ENCODE measurements at regions not wholly inside any gene's neighbourhood (a gene's known extent, or its start where the extent isn't known, plus 50 kb on each side); places are given as distances from the start of the nearest gene placed in this dataset.

DNA sequence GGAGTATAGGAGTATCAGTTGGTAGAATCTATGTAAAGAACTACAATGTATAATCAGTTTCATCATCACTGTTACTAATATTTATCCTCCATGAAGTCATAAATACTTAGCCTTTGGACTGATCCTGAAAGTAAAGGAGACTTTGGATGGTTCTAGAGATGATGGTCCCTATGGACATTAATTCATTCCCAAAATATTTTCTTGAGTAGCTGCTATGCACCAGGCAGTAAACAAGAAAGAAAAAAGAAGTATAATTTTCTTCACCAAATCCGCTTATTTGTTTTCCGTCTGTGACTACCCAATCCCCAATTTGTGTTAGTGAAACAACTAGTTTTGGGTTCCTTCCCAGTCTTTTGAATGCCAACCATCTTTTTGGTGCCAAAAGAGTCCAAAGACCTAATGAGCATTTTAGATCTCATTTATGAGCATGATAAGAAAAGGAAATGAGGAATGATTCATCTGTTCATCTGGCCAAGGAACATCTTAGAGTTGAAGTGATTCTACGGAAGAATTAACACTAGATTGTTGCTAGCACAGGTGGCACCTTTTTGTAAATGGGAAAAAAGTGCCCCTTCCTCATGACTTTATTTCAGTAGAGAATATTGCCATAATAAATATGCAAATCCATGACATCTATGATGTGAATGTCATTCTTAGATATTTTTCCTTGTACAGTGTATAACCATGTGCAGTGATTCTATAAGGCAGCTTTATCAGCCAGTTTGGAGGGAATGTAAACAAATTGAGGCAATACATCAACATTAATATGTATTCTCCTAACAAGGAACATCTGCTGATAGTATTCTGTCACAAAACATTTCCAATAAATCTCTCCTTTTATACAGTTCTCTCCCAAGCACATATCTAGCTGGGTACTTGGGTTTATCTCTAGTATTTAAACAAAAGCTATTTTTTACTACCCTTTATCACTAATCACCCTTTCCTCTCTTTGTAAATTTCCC, 85.1 kb upstream of the CCDC91 start:
- H2AFZ ChIP-seq (ENCODE audit: low read depth, low read length, poor library complexity, severe bottlenecking), result no peak overlapping the region
- no peaks in the 10 kb centered on the region for H4K20me1 ChIP-seq (ENCODE audit: insufficient read depth)
- no peak overlapping the region for H3K4me3 ChIP-seq (replicated peaks in 1 of 2; ENCODE audit: low read depth in 1 of 2, low read length in 2 of 2)
- no peaks in the 10 kb centered on the region for H3K27me3 ChIP-seq (ENCODE audit: insufficient read depth, low read length)
- intact Hi-C loops (cut with micrococcal nuclease), result no loop called here
- no TSS peak for BruUV-seq (replicated peaks)
- no peaks in the 10 kb centered on the region for H3K9me2 ChIP-seq (ENCODE audit: insufficient read depth)
- H3K9ac ChIP-seq (ENCODE audit: low read length), result no peak overlapping the region
- no peak overlapping the region for H3K4me2 ChIP-seq (ENCODE audit: low read length)
- no peak for DNase-seq (ENCODE audit: low read depth, low spot score)
- H3K4me1 ChIP-seq (ENCODE audit: control insufficient read depth in 1 of 2, insufficient read depth in 2 of 2, low read length in 2 of 2), result no peaks in the 10 kb centered on the region
- no peak for ATAC-seq
- ChIA-PET CTCF (no interaction called here), RAD21 (ENCODE audit: low non-redundant PET in 1 of 2, low total read pairs in 2 of 2, uncharacterized antibody in 2 of 2, unreplicated experiment in 2 of 2) (no interaction called here), POLR2A (no interaction called here)
- no peak overlapping the region for H3K27ac ChIP-seq (ENCODE audit: low read depth, low read length)
- no peaks in the 10 kb centered on the region for H3K36me3 ChIP-seq (ENCODE audit: control insufficient read depth in 1 of 2, insufficient read depth in 2 of 2, low read length in 2 of 2)
- H3K79me2 ChIP-seq (ENCODE audit: insufficient read depth, low read length), result no peaks in the 10 kb centered on the region
- TF ChIP-seq EZH2 (IDR thresholded peaks at IDR 0.05) (no peak), EGR1 (IDR thresholded peaks at IDR 0.05; ENCODE audit: low read depth) (no peak), ELF1 (IDR thresholded peaks at IDR 0.05; ENCODE audit: borderline replicate concordance, low read depth) (no peak), EZH2phosphoT487 (IDR thresholded peaks at IDR 0.05; ENCODE audit: borderline replicate concordance) (no peak), JUND (IDR thresholded peaks at IDR 0.05) (no peak), POLR2A (IDR thresholded peaks at IDR 0.05; ENCODE audit: borderline replicate concordance, extremely low read depth, insufficient read depth, insufficient read length) (no peak)
- TF ChIP-seq, protein P1, sequence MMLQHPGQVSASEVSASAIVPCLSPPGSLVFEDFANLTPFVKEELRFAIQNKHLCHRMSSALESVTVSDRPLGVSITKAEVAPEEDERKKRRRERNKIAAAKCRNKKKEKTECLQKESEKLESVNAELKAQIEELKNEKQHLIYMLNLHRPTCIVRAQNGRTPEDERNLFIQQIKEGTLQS (IDR thresholded peaks at IDR 0.05), result no peak
- TF ChIP-seq, protein P2, sequence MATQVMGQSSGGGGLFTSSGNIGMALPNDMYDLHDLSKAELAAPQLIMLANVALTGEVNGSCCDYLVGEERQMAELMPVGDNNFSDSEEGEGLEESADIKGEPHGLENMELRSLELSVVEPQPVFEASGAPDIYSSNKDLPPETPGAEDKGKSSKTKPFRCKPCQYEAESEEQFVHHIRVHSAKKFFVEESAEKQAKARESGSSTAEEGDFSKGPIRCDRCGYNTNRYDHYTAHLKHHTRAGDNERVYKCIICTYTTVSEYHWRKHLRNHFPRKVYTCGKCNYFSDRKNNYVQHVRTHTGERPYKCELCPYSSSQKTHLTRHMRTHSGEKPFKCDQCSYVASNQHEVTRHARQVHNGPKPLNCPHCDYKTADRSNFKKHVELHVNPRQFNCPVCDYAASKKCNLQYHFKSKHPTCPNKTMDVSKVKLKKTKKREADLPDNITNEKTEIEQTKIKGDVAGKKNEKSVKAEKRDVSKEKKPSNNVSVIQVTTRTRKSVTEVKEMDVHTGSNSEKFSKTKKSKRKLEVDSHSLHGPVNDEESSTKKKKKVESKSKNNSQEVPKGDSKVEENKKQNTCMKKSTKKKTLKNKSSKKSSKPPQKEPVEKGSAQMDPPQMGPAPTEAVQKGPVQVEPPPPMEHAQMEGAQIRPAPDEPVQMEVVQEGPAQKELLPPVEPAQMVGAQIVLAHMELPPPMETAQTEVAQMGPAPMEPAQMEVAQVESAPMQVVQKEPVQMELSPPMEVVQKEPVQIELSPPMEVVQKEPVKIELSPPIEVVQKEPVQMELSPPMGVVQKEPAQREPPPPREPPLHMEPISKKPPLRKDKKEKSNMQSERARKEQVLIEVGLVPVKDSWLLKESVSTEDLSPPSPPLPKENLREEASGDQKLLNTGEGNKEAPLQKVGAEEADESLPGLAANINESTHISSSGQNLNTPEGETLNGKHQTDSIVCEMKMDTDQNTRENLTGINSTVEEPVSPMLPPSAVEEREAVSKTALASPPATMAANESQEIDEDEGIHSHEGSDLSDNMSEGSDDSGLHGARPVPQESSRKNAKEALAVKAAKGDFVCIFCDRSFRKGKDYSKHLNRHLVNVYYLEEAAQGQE (IDR thresholded peaks at IDR 0.05; ENCODE audit: low read depth), result no peak
- TF ChIP-seq, protein P3, sequence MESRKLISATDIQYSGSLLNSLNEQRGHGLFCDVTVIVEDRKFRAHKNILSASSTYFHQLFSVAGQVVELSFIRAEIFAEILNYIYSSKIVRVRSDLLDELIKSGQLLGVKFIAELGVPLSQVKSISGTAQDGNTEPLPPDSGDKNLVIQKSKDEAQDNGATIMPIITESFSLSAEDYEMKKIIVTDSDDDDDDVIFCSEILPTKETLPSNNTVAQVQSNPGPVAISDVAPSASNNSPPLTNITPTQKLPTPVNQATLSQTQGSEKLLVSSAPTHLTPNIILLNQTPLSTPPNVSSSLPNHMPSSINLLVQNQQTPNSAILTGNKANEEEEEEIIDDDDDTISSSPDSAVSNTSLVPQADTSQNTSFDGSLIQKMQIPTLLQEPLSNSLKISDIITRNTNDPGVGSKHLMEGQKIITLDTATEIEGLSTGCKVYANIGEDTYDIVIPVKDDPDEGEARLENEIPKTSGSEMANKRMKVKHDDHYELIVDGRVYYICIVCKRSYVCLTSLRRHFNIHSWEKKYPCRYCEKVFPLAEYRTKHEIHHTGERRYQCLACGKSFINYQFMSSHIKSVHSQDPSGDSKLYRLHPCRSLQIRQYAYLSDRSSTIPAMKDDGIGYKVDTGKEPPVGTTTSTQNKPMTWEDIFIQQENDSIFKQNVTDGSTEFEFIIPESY (IDR thresholded peaks at IDR 0.05; ENCODE audit: extremely low read depth, insufficient replicate concordance, low read length), result no peak
- no peaks in the 10 kb centered on the region for H3K9me3 ChIP-seq (ENCODE audit: control insufficient read depth in 1 of 2, insufficient read depth in 1 of 2, low read depth in 1 of 2, low read length in 2 of 2)

All from HCT116 (cell line).